ENCODE measurements at regions not wholly inside any gene's neighbourhood (a gene's known extent, or its start where the extent isn't known, plus 50 kb on each side); places are given as distances from the start of the nearest gene placed in this dataset.

GRCh38 chr4:124428648-124429047, 283.9 kb downstream of the ANKRD50 start:
- Histone ChIP-seq H3K27me3 (ENCODE audit: control insufficient read depth in 3 of 3, insufficient read depth in 3 of 3, low read length in 3 of 3) (no peaks in the 10 kb centered on the region), H3K36me3 (ENCODE audit: control insufficient read depth in 3 of 3, insufficient read depth in 3 of 3, low read length in 3 of 3) (no peaks in the 10 kb centered on the region), H3K9ac (ENCODE audit: low read depth in 1 of 3, low read length in 3 of 3) (no peak overlapping the region), H3K4me3 (ENCODE audit: low read length in 3 of 3) (no peak overlapping the region), H3K27ac (ENCODE audit: low read depth, low read length) (no peak overlapping the region), H3K9me3 (ENCODE audit: control insufficient read depth in 3 of 3, low read length in 3 of 3) (no peaks in the 10 kb centered on the region), H3K4me1 (ENCODE audit: control insufficient read depth in 3 of 3, insufficient read depth in 3 of 3, low read length in 3 of 3) (no peaks in the 10 kb centered on the region)

GRCh38 chr4:124429746-124430250, 282.7 kb downstream of the ANKRD50 start:
- H3K9me3 ChIP-seq (ENCODE audit: control insufficient read depth in 3 of 3, low read length in 3 of 3) = no peaks in the 10 kb centered on the region

GRCh38 chr4:124431653-124432192, 280.8 kb downstream of the ANKRD50 start:
- no peak overlapping the region for H3K27ac ChIP-seq (ENCODE audit: low read depth, low read length)
- no peak overlapping the region for H3K4me3 ChIP-seq (ENCODE audit: low read length in 3 of 3)
- H3K9ac ChIP-seq (ENCODE audit: low read depth in 1 of 3, low read length in 3 of 3) = no peak overlapping the region
- H3K36me3 ChIP-seq (ENCODE audit: control insufficient read depth in 3 of 3, insufficient read depth in 3 of 3, low read length in 3 of 3) = no peaks in the 10 kb centered on the region
- no peaks in the 10 kb centered on the region for H3K27me3 ChIP-seq (ENCODE audit: control insufficient read depth in 3 of 3, insufficient read depth in 3 of 3, low read length in 3 of 3)
- no peaks in the 10 kb centered on the region for H3K4me1 ChIP-seq (ENCODE audit: control insufficient read depth in 3 of 3, insufficient read depth in 3 of 3, low read length in 3 of 3)
- no peaks in the 10 kb centered on the region for H3K9me3 ChIP-seq (ENCODE audit: control insufficient read depth in 3 of 3, low read length in 3 of 3)

More at GRCh38 chr4:124429746-124430250, 282.7 kb downstream of the ANKRD50 start:
- Histone ChIP-seq H3K36me3 (ENCODE audit: control insufficient read depth in 3 of 3, insufficient read depth in 3 of 3, low read length in 3 of 3) (no peaks in the 10 kb centered on the region), H3K27me3 (ENCODE audit: control insufficient read depth in 3 of 3, insufficient read depth in 3 of 3, low read length in 3 of 3) (no peaks in the 10 kb centered on the region), H3K27ac (ENCODE audit: low read depth, low read length) (no peak overlapping the region), H3K9ac (ENCODE audit: low read depth in 1 of 3, low read length in 3 of 3) (no peak overlapping the region), H3K4me3 (ENCODE audit: low read length in 3 of 3) (no peak overlapping the region), H3K4me1 (ENCODE audit: control insufficient read depth in 3 of 3, insufficient read depth in 3 of 3, low read length in 3 of 3) (no peaks in the 10 kb centered on the region)

- Histone ChIP-seq H3K36me3 (ENCODE audit: control insufficient read depth in 3 of 3, insufficient read depth in 3 of 3, low read length in 3 of 3) (no peaks in the 10 kb centered on the region), H3K9ac (ENCODE audit: low read depth in 1 of 3, low read length in 3 of 3) (no peak overlapping the region), H3K9me3 (ENCODE audit: control insufficient read depth in 3 of 3, low read length in 3 of 3) (no peaks in the 10 kb centered on the region), H3K4me3 (ENCODE audit: low read length in 3 of 3) (no peak overlapping the region), H3K27ac (ENCODE audit: low read depth, low read length) (no peak overlapping the region), H3K4me1 (ENCODE audit: control insufficient read depth in 3 of 3, insufficient read depth in 3 of 3, low read length in 3 of 3) (no peaks in the 10 kb centered on the region), H3K27me3 (ENCODE audit: control insufficient read depth in 3 of 3, insufficient read depth in 3 of 3, low read length in 3 of 3) (no peaks in the 10 kb centered on the region)
These were observed 280.0 kb downstream of the ANKRD50 start for GRCh38 chr4:124432500-124432899.

- no peaks in the 10 kb centered on the region for H3K9me3 ChIP-seq (ENCODE audit: control insufficient read depth in 3 of 3, low read length in 3 of 3)
- H3K27me3 ChIP-seq (ENCODE audit: control insufficient read depth in 3 of 3, insufficient read depth in 3 of 3, low read length in 3 of 3) = no peaks in the 10 kb centered on the region
- H3K36me3 ChIP-seq (ENCODE audit: control insufficient read depth in 3 of 3, insufficient read depth in 3 of 3, low read length in 3 of 3) = no peaks in the 10 kb centered on the region
- H3K4me1 ChIP-seq (ENCODE audit: control insufficient read depth in 3 of 3, insufficient read depth in 3 of 3, low read length in 3 of 3) = no peaks in the 10 kb centered on the region
- H3K4me3 ChIP-seq (ENCODE audit: low read length in 3 of 3) = no peak overlapping the region
- no peak overlapping the region for H3K27ac ChIP-seq (ENCODE audit: low read depth, low read length)
- H3K9ac ChIP-seq (ENCODE audit: low read depth in 1 of 3, low read length in 3 of 3) = no peak overlapping the region
These were observed 279.5 kb downstream of the ANKRD50 start for GRCh38 chr4:124433044-124433443.

GRCh38 chr4:124433500-124433899, 279.0 kb downstream of the ANKRD50 start:
- no peaks in the 10 kb centered on the region for H3K27me3 ChIP-seq (ENCODE audit: control insufficient read depth in 3 of 3, insufficient read depth in 3 of 3, low read length in 3 of 3)
- no peaks in the 10 kb centered on the region for H3K9me3 ChIP-seq (ENCODE audit: control insufficient read depth in 3 of 3, low read length in 3 of 3)
- H3K9ac ChIP-seq (ENCODE audit: low read depth in 1 of 3, low read length in 3 of 3) = no peak overlapping the region
- no peaks in the 10 kb centered on the region for H3K36me3 ChIP-seq (ENCODE audit: control insufficient read depth in 3 of 3, insufficient read depth in 3 of 3, low read length in 3 of 3)
- no peak overlapping the region for H3K27ac ChIP-seq (ENCODE audit: low read depth, low read length)
- H3K4me1 ChIP-seq (ENCODE audit: control insufficient read depth in 3 of 3, insufficient read depth in 3 of 3, low read length in 3 of 3) = no peaks in the 10 kb centered on the region
- no peak overlapping the region for H3K4me3 ChIP-seq (ENCODE audit: low read length in 3 of 3)

- Histone ChIP-seq H3K27ac (ENCODE audit: low read depth, low read length) (no peak overlapping the region), H3K4me3 (ENCODE audit: low read length in 3 of 3) (no peak overlapping the region), H3K36me3 (ENCODE audit: control insufficient read depth in 3 of 3, insufficient read depth in 3 of 3, low read length in 3 of 3) (no peaks in the 10 kb centered on the region), H3K27me3 (ENCODE audit: control insufficient read depth in 3 of 3, insufficient read depth in 3 of 3, low read length in 3 of 3) (no peaks in the 10 kb centered on the region), H3K9me3 (ENCODE audit: control insufficient read depth in 3 of 3, low read length in 3 of 3) (no peaks in the 10 kb centered on the region), H3K4me1 (ENCODE audit: control insufficient read depth in 3 of 3, insufficient read depth in 3 of 3, low read length in 3 of 3) (no peaks in the 10 kb centered on the region), H3K9ac (ENCODE audit: low read depth in 1 of 3, low read length in 3 of 3) (no peak overlapping the region)
These were observed 277.1 kb downstream of the ANKRD50 start for GRCh38 chr4:124435274-124435950.

GRCh38 chr4:124437853-124438495, 274.6 kb downstream of the ANKRD50 start:
- Histone ChIP-seq H3K4me3 (ENCODE audit: low read length in 3 of 3) (no peak overlapping the region), H3K27ac (ENCODE audit: low read depth, low read length) (no peak overlapping the region), H3K27me3 (ENCODE audit: control insufficient read depth in 3 of 3, insufficient read depth in 3 of 3, low read length in 3 of 3) (no peaks in the 10 kb centered on the region), H3K9me3 (ENCODE audit: control insufficient read depth in 3 of 3, low read length in 3 of 3) (no peaks in the 10 kb centered on the region), H3K36me3 (ENCODE audit: control insufficient read depth in 3 of 3, insufficient read depth in 3 of 3, low read length in 3 of 3) (no peaks in the 10 kb centered on the region), H3K9ac (ENCODE audit: low read depth in 1 of 3, low read length in 3 of 3) (no peak overlapping the region), H3K4me1 (ENCODE audit: control insufficient read depth in 3 of 3, insufficient read depth in 3 of 3, low read length in 3 of 3) (no peaks in the 10 kb centered on the region)

GRCh38 chr4:124445071-124445470, 267.5 kb downstream of the ANKRD50 start:
- Histone ChIP-seq H3K4me1 (ENCODE audit: control insufficient read depth in 3 of 3, insufficient read depth in 3 of 3, low read length in 3 of 3) (no peaks in the 10 kb centered on the region), H3K36me3 (ENCODE audit: control insufficient read depth in 3 of 3, insufficient read depth in 3 of 3, low read length in 3 of 3) (no peaks in the 10 kb centered on the region), H3K9ac (ENCODE audit: low read depth in 1 of 3, low read length in 3 of 3) (no peak overlapping the region), H3K27ac (ENCODE audit: low read depth, low read length) (no peak overlapping the region), H3K4me3 (ENCODE audit: low read length in 3 of 3) (no peak overlapping the region), H3K9me3 (ENCODE audit: control insufficient read depth in 3 of 3, low read length in 3 of 3) (peaks cover 0 to 5% (median 0%) of the 10 kb centered on the region in 3 donors), H3K27me3 (ENCODE audit: control insufficient read depth in 3 of 3, insufficient read depth in 3 of 3, low read length in 3 of 3) (no peaks in the 10 kb centered on the region)

GRCh38 chr4:124449881-124450280, 262.7 kb downstream of the ANKRD50 start:
- no peak overlapping the region for H3K4me3 ChIP-seq (ENCODE audit: low read length in 3 of 3)
- peaks cover 0 to 5% (median 0%) of the 10 kb centered on the region in 3 donors for H3K9me3 ChIP-seq (ENCODE audit: control insufficient read depth in 3 of 3, low read length in 3 of 3)
- no peak overlapping the region for H3K9ac ChIP-seq (ENCODE audit: low read depth in 1 of 3, low read length in 3 of 3)
- no peaks in the 10 kb centered on the region for H3K27me3 ChIP-seq (ENCODE audit: control insufficient read depth in 3 of 3, insufficient read depth in 3 of 3, low read length in 3 of 3)
- no peak overlapping the region for H3K27ac ChIP-seq (ENCODE audit: low read depth, low read length)
- no peaks in the 10 kb centered on the region for H3K36me3 ChIP-seq (ENCODE audit: control insufficient read depth in 3 of 3, insufficient read depth in 3 of 3, low read length in 3 of 3)
- H3K4me1 ChIP-seq (ENCODE audit: control insufficient read depth in 3 of 3, insufficient read depth in 3 of 3, low read length in 3 of 3) = no peaks in the 10 kb centered on the region

Measured in skeletal muscle tissue (tissue), 3 donors.